ENCODE measurements at regions not wholly inside any gene's neighbourhood (a gene's known extent, or its start where the extent isn't known, plus 50 kb on each side); places are given as distances from the start of the nearest gene placed in this dataset.

GRCh38 chr4:31768756-31769155 lies 1048.6 kb downstream of the PCDH7 start:
- no peak for ATAC-seq
- TF ChIP-seq PPARA (CRISPR knock-in tag; IDR thresholded peaks at IDR 0.05; ENCODE audit: borderline replicate concordance) (no peak), OSR1 (CRISPR knock-in tag; IDR thresholded peaks at IDR 0.05) (no peak), CREB5 (CRISPR knock-in tag; IDR thresholded peaks at IDR 0.05; ENCODE audit: low read depth) (no peak), TOX (CRISPR knock-in tag; IDR thresholded peaks at IDR 0.05; ENCODE audit: borderline replicate concordance) (no peak)

GRCh38 chr4:31783311-31783710 lies 1063.1 kb downstream of the PCDH7 start:
- ATAC-seq, result no peak

More at GRCh38 chr4:31783311-31783710, 1063.1 kb downstream of the PCDH7 start:
- TF ChIP-seq ZNF565 (CRISPR knock-in tag; conservative IDR thresholded peaks at IDR 0.05; ENCODE audit: low read depth), result no peak
- no peak for TF ChIP-seq TCF4 (CRISPR knock-in tag; IDR thresholded peaks at IDR 0.05; ENCODE audit: borderline replicate concordance)
- TF ChIP-seq PPARA (CRISPR knock-in tag; IDR thresholded peaks at IDR 0.05; ENCODE audit: borderline replicate concordance), result no peak
- TF ChIP-seq ZFP30 (CRISPR knock-in tag; IDR thresholded peaks at IDR 0.05), result no peak
- TF ChIP-seq SNAI2 (CRISPR knock-in tag; IDR thresholded peaks at IDR 0.05), result no peak
- TF ChIP-seq PATZ1 (CRISPR knock-in tag; IDR thresholded peaks at IDR 0.05; ENCODE audit: borderline replicate concordance), result no peak
- TF ChIP-seq CSDC2 (CRISPR knock-in tag; IDR thresholded peaks at IDR 0.05), result no peak
- TF ChIP-seq ESRRG (CRISPR knock-in tag; IDR thresholded peaks at IDR 0.05), result no peak
- no peak for TF ChIP-seq ISL1 (CRISPR knock-in tag; IDR thresholded peaks at IDR 0.05)
- no peak for TF ChIP-seq TSHZ2 (CRISPR knock-in tag; IDR thresholded peaks at IDR 0.05)
- TF ChIP-seq CSRNP3 (CRISPR knock-in tag; IDR thresholded peaks at IDR 0.05), result no peak
- TF ChIP-seq ZC3H10 (CRISPR knock-in tag; IDR thresholded peaks at IDR 0.05), result no peak
- no peak for TF ChIP-seq POU6F1 (CRISPR knock-in tag; IDR thresholded peaks at IDR 0.05; ENCODE audit: borderline replicate concordance, low read depth)
- TF ChIP-seq RARB (CRISPR knock-in tag; IDR thresholded peaks at IDR 0.05), result no peak
- TF ChIP-seq GLIS3 (CRISPR knock-in tag; IDR thresholded peaks at IDR 0.05), result no peak
- no peak for TF ChIP-seq ZNF8 (CRISPR knock-in tag; IDR thresholded peaks at IDR 0.05)

Data from SK-N-SH treated with all-trans-retinoic acid at 6 μM for 48 hours (cell line).